Kidney (tissue), 13 donors: ENCODE measurements at regions not wholly inside any gene's neighbourhood (a gene's known extent, or its start where the extent isn't known, plus 50 kb on each side); places are given as distances from the start of the nearest gene placed in this dataset.

Source experiments
- DNase-seq, 5 donors: peaks; one replicate each; pipeline ENCODE4 v3.0.0-alpha.2; 2013 to 2020
- FAIRE-seq: peaks from 2 replicates; lab custom pipeline; 2012; peaks lifted over from hg19 to GRCh38; lab: Jason Lieb, UNC
- H3K27ac ChIP-seq, 2 donors: one replicate each; pipeline ENCODE4 v1.7.0; 2013; ENCODE audit warnings: low read depth in 2 of 2, low read length in 2 of 2, inconsistent platforms in 1 of 2
- H3K27me3 ChIP-seq: one replicate; pipeline ENCODE4 v1.7.1; 2013; ENCODE audit warnings: low read length, inconsistent platforms; ENCODE audit not compliant: control insufficient read depth, insufficient read depth
- H3K36me3 ChIP-seq, 3 donors: one replicate each; pipeline versions ENCODE4 v1.7.0 to v1.7.1; 2013; ENCODE audit warnings: low read length in 3 of 3, control low read depth in 1 of 3, inconsistent platforms in 1 of 3; ENCODE audit not compliant: insufficient read depth in 3 of 3, control insufficient read depth in 2 of 3
- H3K4me1 ChIP-seq, 3 donors: one replicate each; pipeline versions ENCODE4 v1.7.0 to v1.7.1; 2013; ENCODE audit warnings: low read length in 3 of 3, inconsistent platforms in 1 of 3, low read depth in 1 of 3; ENCODE audit not compliant: control insufficient read depth in 2 of 3, insufficient read depth in 2 of 3
- H3K4me3 ChIP-seq, 3 donors: one replicate each; pipeline versions ENCODE4 v1.7.0 to v1.8.1; 2013; ENCODE audit warnings: low read length in 3 of 3, control low read depth in 1 of 3, inconsistent platforms in 1 of 3
- H3K9ac ChIP-seq, 3 donors: one replicate each; pipeline versions ENCODE4 v1.7.0 to v1.7.1; 2013; ENCODE audit warnings: low read length in 3 of 3, control low read depth in 1 of 3, inconsistent platforms in 1 of 3
- H3K9me3 ChIP-seq, 3 donors: one replicate each; pipeline versions ENCODE4 v1.7.0 to v1.7.1; 2013; ENCODE audit warnings: low read length in 3 of 3, control low read depth in 1 of 3, inconsistent platforms in 1 of 3; ENCODE audit not compliant: control insufficient read depth in 2 of 3, insufficient read depth in 1 of 3
- CTCF ChIP-seq: IDR thresholded peaks from 3 replicates; pipeline ENCODE4 v1.5.1; 2012; ENCODE audit warnings: mild to moderate bottlenecking, moderate library complexity, borderline replicate concordance; ENCODE audit not compliant: insufficient read depth; ENCODE audit errors: extremely low read depth
- intact Hi-C: fragments of 100-400 bp; cut with DNase I; formaldehyde crosslinking; loops from one replicate; pipeline ENCODE4 v1.11.1; 2022
- donor health status: control.
- donor health status: control.
- donor health status: control.
- donor health status: control.
- donor health status: control.
- donor health status: DM: yes; HTN: yes; CAD: no.
- donor health status: Normal renal cell carcinoma (clear cell type).

- Histone ChIP-seq H3K4me1 (no peaks in the 10 kb centered on the region), H3K36me3 (no peaks in the 10 kb centered on the region), H3K9me3 (peaks cover 0 to 2% (median 0%) of the 10 kb centered on the region in 3 donors), H3K27me3 (no peaks in the 10 kb centered on the region), H3K27ac (no peak overlapping the region), H3K4me3 (no peak overlapping the region), H3K9ac (no peak overlapping the region)
- FAIRE-seq = no peak
- no peak for DNase-seq
- no peak for TF ChIP-seq CTCF
- intact Hi-C loops = no loop called here
Observed at GRCh38 chr13:85091631-85092234, 707.5 kb downstream of the SLITRK6 start.

- Histone ChIP-seq H3K9ac (no peak overlapping the region), H3K27ac (no peak overlapping the region), H3K4me3 (no peak overlapping the region), H3K27me3 (no peaks in the 10 kb centered on the region), H3K36me3 (no peaks in the 10 kb centered on the region), H3K9me3 (peaks cover 0 to 2% (median 0%) of the 10 kb centered on the region in 3 donors), H3K4me1 (no peaks in the 10 kb centered on the region)
- TF ChIP-seq CTCF = no peak
- intact Hi-C loops = no loop called here
- DNase-seq = no peak
- no peak for FAIRE-seq
Observed at GRCh38 chr13:85089186-85089585, 710.0 kb downstream of the SLITRK6 start.

GRCh38 chr13:85080691-85081090 lies 718.5 kb downstream of the SLITRK6 start:
- no peaks in the 10 kb centered on the region for H3K4me1 ChIP-seq
- DNase-seq = no peak
- no peaks in the 10 kb centered on the region for H3K9me3 ChIP-seq
- no peak overlapping the region for H3K9ac ChIP-seq
- intact Hi-C loops = no loop called here
- H3K27me3 ChIP-seq = no peaks in the 10 kb centered on the region
- no peak overlapping the region for H3K27ac ChIP-seq
- no peaks in the 10 kb centered on the region for H3K36me3 ChIP-seq
- FAIRE-seq = no peak
- H3K4me3 ChIP-seq = no peak overlapping the region
- TF ChIP-seq CTCF = no peak

GRCh38 chr13:85076343-85076742 lies 722.9 kb downstream of the SLITRK6 start:
- Histone ChIP-seq H3K27ac (no peak overlapping the region), H3K4me1 (no peaks in the 10 kb centered on the region), H3K9ac (no peak overlapping the region), H3K36me3 (no peaks in the 10 kb centered on the region), H3K9me3 (no peaks in the 10 kb centered on the region), H3K27me3 (no peaks in the 10 kb centered on the region), H3K4me3 (no peak overlapping the region)
- TF ChIP-seq CTCF = no peak
- intact Hi-C loops = no loop called here
- DNase-seq = no peak
- FAIRE-seq = no peak
